Esophagus squamous epithelium (tissue), 5 donors: ENCODE measurements at regions not wholly inside any gene's neighbourhood (a gene's known extent, or its start where the extent isn't known, plus 50 kb on each side); places are given as distances from the start of the nearest gene placed in this dataset.

Experiments
- DNase-seq: peaks from one replicate; lab custom pipeline; 2025; lab: John Stamatoyannopoulos, UW
- H3K27ac ChIP-seq, 4 donors: fragments of 200-600 bp; sonication (generic); one replicate each; pipeline ENCODE4 v1.5.1; 2016 to 2019; ENCODE audit warnings: mild to moderate bottlenecking in 1 of 4
- H3K27me3 ChIP-seq, 4 donors: fragments of 200-600 bp; sonication (generic); 1 replicate in 3 of 4; 2 replicates in 1 of 4; pipeline versions ENCODE4 v1.5.1 to v1.6.0; 2017 to 2021; ENCODE audit warnings: antibody characterized with exemption in 1 of 4
- H3K36me3 ChIP-seq, 3 donors: fragments of 200-600 bp; sonication (generic); one replicate each; pipeline ENCODE4 v1.5.1; 2016 to 2019
- H3K4me1 ChIP-seq, 3 donors: fragments of 200-600 bp; sonication (generic); one replicate each; pipeline ENCODE4 v1.5.1; 2017 to 2019
- H3K4me3 ChIP-seq, 4 donors: fragments of 200-600 bp; sonication (generic); 1 replicate in 3 of 4; 2 replicates in 1 of 4; pipeline ENCODE4 v1.5.1; 2016 to 2019; ENCODE audit warnings: mild to moderate bottlenecking in 2 of 4, moderate library complexity in 1 of 4
- H3K9me3 ChIP-seq, 3 donors: fragments of 200-600 bp; sonication (generic); one replicate each; pipeline ENCODE4 v1.5.1; 2016 to 2019
- POLR2A ChIP-seq, 4 donors: fragments of 450-650 bp; IDR thresholded peaks; one replicate each; pipeline ENCODE4 v1.6.1; 2017; ENCODE audit warnings: antibody characterized with exemption in 4 of 4, mild to moderate bottlenecking in 4 of 4, moderate library complexity in 3 of 4
- WGBS, 2 donors: methylation state at CpG; one replicate each; pipeline ENCODE4 v1.1.5; 2018; 5-methylcytosine and 5-hydroxymethylcytosine counted together
- intact Hi-C: fragments of 100-400 bp; cut with DNase I; formaldehyde crosslinking; loops from one replicate; pipeline ENCODE4 v1.15.0; 2022
- TF ChIP-seq, protein P1 (sequence below), 6 experiments: fragments of 450-650 bp in 4 of 6; fragments of 200-600 bp in 2 of 6; sonication (generic) in 2 of 6; IDR thresholded peaks; one replicate each; pipeline ENCODE4 v1.5.1; 2016 to 2019; ENCODE audit warnings: antibody characterized with exemption in 6 of 6, mild to moderate bottlenecking in 4 of 6, moderate library complexity in 4 of 6
- donor health status: DM: yes; HTN: yes; CAD: no.

DNA sequence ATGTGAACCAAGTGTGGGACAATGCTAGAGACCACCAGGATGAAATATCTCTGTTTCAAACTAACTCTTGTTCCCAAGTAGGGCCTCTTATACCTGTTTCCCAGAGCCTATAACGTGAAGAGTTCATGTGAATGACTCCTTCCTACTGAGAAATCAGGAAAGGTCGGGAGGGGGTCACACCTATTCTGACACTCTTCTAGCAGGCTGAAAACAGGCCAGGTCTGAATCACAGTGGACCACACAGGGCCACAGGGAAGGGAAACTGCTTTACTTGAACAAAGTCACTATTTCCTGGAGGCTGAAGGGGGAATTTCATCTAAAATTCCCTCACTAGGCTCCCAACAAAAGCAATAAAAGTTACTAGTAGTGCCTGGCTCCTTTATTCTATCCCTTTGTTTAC is 88.4 kb upstream of the BMP2 start:
- H3K27me3 ChIP-seq: no peaks in the 10 kb centered on the region
- H3K4me3 ChIP-seq: no peak overlapping the region
- no peaks in the 10 kb centered on the region for H3K4me1 ChIP-seq
- DNase-seq: no peak
- intact Hi-C loops: no loop called here
- H3K9me3 ChIP-seq: no peaks in the 10 kb centered on the region
- H3K27ac ChIP-seq: no peak overlapping the region
- H3K36me3 ChIP-seq: no peaks in the 10 kb centered on the region
- WGBS, 2 donors: 43 to 53% methylated on average over 2 of the region's 2 CpGs
- TF ChIP-seq, protein P1, sequence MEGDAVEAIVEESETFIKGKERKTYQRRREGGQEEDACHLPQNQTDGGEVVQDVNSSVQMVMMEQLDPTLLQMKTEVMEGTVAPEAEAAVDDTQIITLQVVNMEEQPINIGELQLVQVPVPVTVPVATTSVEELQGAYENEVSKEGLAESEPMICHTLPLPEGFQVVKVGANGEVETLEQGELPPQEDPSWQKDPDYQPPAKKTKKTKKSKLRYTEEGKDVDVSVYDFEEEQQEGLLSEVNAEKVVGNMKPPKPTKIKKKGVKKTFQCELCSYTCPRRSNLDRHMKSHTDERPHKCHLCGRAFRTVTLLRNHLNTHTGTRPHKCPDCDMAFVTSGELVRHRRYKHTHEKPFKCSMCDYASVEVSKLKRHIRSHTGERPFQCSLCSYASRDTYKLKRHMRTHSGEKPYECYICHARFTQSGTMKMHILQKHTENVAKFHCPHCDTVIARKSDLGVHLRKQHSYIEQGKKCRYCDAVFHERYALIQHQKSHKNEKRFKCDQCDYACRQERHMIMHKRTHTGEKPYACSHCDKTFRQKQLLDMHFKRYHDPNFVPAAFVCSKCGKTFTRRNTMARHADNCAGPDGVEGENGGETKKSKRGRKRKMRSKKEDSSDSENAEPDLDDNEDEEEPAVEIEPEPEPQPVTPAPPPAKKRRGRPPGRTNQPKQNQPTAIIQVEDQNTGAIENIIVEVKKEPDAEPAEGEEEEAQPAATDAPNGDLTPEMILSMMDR (IDR thresholded peaks at IDR 0.05): no peak
- no peak for TF ChIP-seq POLR2A (IDR thresholded peaks at IDR 0.05)

DNA sequence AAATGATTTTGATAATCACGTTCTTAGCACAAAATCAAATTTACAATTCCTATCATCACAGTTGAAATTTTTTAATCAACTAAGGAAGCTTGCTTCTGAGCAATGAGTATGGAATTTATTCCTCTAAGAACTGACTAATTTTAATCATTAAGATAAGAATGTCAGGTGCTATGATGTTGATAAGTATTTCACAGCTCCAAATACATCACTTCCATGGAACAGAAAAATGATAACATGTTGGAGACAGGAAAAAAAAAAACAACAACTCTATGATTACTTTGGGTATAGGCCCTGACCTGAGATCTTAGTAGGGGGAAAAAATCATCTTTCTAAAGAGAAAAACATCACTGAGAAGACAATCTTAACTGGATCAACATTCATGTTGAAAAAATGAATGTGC is 89.4 kb upstream of the BMP2 start:
- no peak for DNase-seq
- no peaks in the 10 kb centered on the region for H3K27me3 ChIP-seq

DNA sequence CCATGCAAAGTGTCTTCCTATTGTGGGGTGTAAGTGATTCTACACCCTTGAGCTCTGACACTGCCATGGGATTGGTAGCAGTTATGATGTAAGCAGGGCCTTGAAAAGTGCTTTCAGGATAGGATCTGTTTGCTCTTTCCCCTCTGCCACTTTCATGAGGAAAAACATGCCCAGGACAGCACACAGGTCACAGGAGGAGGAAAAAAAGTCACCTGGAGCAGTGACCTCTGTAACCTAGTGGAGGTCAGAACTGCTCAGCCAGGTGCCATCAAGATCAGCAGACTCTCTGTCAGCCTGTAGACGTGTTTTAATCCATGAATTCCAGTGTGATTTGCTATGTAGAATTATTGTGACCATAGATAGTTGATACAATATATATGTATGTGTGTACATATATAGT is 92.7 kb upstream of the BMP2 start:
- no peaks in the 10 kb centered on the region for H3K27me3 ChIP-seq
- TF ChIP-seq, protein P1 (IDR thresholded peaks at IDR 0.05): no peak
- TF ChIP-seq POLR2A (IDR thresholded peaks at IDR 0.05): no peak
- intact Hi-C loops: no loop called here
- H3K27ac ChIP-seq: no peak overlapping the region
- no peak overlapping the region for H3K4me3 ChIP-seq
- no peaks in the 10 kb centered on the region for H3K9me3 ChIP-seq
- H3K4me1 ChIP-seq: no peaks in the 10 kb centered on the region
- WGBS, 2 donors: 42 to 91% methylated on average over 1 of the region's 1 CpG
- H3K36me3 ChIP-seq: no peaks in the 10 kb centered on the region
- DNase-seq: no peak

More for the DNA sequence above, 89.4 kb upstream of the BMP2 start:
- Histone ChIP-seq H3K9me3 (no peaks in the 10 kb centered on the region), H3K27ac (no peak overlapping the region), H3K4me3 (no peak overlapping the region), H3K4me1 (no peaks in the 10 kb centered on the region), H3K36me3 (no peaks in the 10 kb centered on the region)
- WGBS, 2 donors: 87 to 93% methylated on average over 1 of the region's 1 CpG
- no peak for TF ChIP-seq POLR2A (IDR thresholded peaks at IDR 0.05)
- TF ChIP-seq, protein P1 (IDR thresholded peaks at IDR 0.05): no peak
- intact Hi-C loops: no loop called here

DNA sequence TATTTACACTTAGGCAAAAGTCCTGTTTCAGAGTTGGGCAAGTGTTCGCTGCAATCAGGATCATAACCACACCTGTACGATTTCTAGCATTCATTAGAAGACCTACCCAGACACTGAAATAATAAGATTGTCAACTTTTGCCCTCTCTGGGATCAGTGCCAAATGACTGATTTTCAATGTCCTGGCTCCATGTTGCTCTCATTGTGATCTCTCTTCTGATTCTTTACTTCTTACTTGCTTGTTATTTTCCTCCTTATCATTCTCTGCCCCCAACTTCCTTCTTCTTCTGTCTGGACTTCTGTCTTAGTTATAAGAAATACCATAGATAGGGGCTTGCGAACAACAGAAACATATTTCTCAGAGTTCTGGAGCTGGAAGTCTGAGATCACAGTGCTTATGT is 94.4 kb upstream of the BMP2 start:
- no peaks in the 10 kb centered on the region for H3K27me3 ChIP-seq
- intact Hi-C loops: no loop called here
- H3K4me1 ChIP-seq: no peaks in the 10 kb centered on the region
- no peak for DNase-seq
- no peak overlapping the region for H3K27ac ChIP-seq
- TF ChIP-seq POLR2A (IDR thresholded peaks at IDR 0.05): no peak
- TF ChIP-seq, protein P1 (IDR thresholded peaks at IDR 0.05): no peak
- H3K9me3 ChIP-seq: no peaks in the 10 kb centered on the region
- H3K36me3 ChIP-seq: no peaks in the 10 kb centered on the region
- WGBS, 2 donors: 57 to 59% methylated on average over 3 of the region's 3 CpGs
- no peak overlapping the region for H3K4me3 ChIP-seq

DNA sequence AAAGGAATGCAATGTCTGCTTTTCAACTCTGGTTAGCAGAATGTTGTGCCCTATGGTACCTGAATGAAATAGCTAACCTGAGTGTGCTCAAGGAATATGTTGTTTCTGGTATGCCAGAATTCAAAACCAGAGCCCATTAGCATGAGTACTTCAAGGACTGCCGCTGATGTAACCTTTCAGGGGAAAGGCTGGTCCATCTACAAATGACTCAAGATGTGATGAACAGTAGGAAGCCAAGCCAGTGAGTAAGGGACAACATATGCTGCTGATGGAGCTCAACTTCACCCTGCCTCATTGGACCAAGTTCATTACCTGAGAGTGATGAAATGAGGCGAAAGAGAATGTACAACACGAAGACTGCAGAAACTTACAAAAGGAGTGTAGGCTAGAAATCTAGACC is 95.7 kb upstream of the BMP2 start:
- no peak overlapping the region for H3K27ac ChIP-seq
- TF ChIP-seq, protein P1 (IDR thresholded peaks at IDR 0.05): no peak
- TF ChIP-seq POLR2A (IDR thresholded peaks at IDR 0.05): no peak
- H3K4me1 ChIP-seq: no peaks in the 10 kb centered on the region
- WGBS, 2 donors: 86 to 94% methylated on average over 3 of the region's 3 CpGs
- H3K27me3 ChIP-seq: no peaks in the 10 kb centered on the region
- DNase-seq: no peak
- H3K4me3 ChIP-seq: no peak overlapping the region
- intact Hi-C loops: no loop called here
- no peaks in the 10 kb centered on the region for H3K9me3 ChIP-seq
- no peaks in the 10 kb centered on the region for H3K36me3 ChIP-seq
